ENCODE measurements at regions not wholly inside any gene's neighbourhood (a gene's known extent, or its start where the extent isn't known, plus 50 kb on each side); places are given as distances from the start of the nearest gene placed in this dataset.

- intact Hi-C loops (cut with micrococcal nuclease) = no loop called here
- no peak for TF ChIP-seq CTCF (IDR thresholded peaks at IDR 0.05)
- H3K4me1 ChIP-seq (ENCODE audit: control insufficient read depth, insufficient read depth, low read length) = no peaks in the 10 kb centered on the region
- no peaks in the 10 kb centered on the region for H3K9me3 ChIP-seq (ENCODE audit: control insufficient read depth, insufficient read depth, low read length)
- no peaks in the 10 kb centered on the region for H3K27me3 ChIP-seq (ENCODE audit: control insufficient read depth, insufficient read depth, low read length)
- DNase-seq (no peak), ATAC-seq (no peak)
- H3K9me3 Mint-ChIP-seq = no peaks in the 10 kb centered on the region
- H3K27ac Mint-ChIP-seq = no peak overlapping the region
- no peak overlapping the region for H3K4me3 Mint-ChIP-seq
- H3K36me3 ChIP-seq (ENCODE audit: control insufficient read depth, insufficient read depth, low read length) = no peaks in the 10 kb centered on the region
- no peaks in the 10 kb centered on the region for H3K27me3 Mint-ChIP-seq (ENCODE audit: low read depth in 2 of 2)
- H3K4me3 ChIP-seq (ENCODE audit: low read length) = no peak overlapping the region
- 79% methylated on average over 5 of the region's 8 CpGs for WGBS (ENCODE audit: insufficient coverage)
- H3K36me3 Mint-ChIP-seq = no peaks in the 10 kb centered on the region
- H3K4me1 Mint-ChIP-seq = peaks cover 22 to 30% of the 10 kb centered on the region in 2 donors
- no peak overlapping the region for H3K27ac ChIP-seq (ENCODE audit: low read length)
These were observed 402.1 kb upstream of the B3GALT2 start for GRCh38 chr1:193588311-193589082.

- no peak for TF ChIP-seq CTCF (IDR thresholded peaks at IDR 0.05)
- no peak overlapping the region for H3K4me3 Mint-ChIP-seq
- intact Hi-C loops (cut with micrococcal nuclease) = no loop called here
- H3K9me3 ChIP-seq (ENCODE audit: control insufficient read depth, insufficient read depth, low read length) = no peaks in the 10 kb centered on the region
- H3K36me3 Mint-ChIP-seq = no peaks in the 10 kb centered on the region
- DNase-seq (no peak), ATAC-seq (no peak)
- H3K27ac ChIP-seq (ENCODE audit: low read length) = no peak overlapping the region
- H3K27me3 Mint-ChIP-seq (ENCODE audit: low read depth in 2 of 2) = peaks cover 0 to 4% of the 10 kb centered on the region in 2 donors
- no peak overlapping the region for H3K4me3 ChIP-seq (ENCODE audit: low read length)
- H3K36me3 ChIP-seq (ENCODE audit: control insufficient read depth, insufficient read depth, low read length) = no peaks in the 10 kb centered on the region
- peaks cover 0 to 9% of the 10 kb centered on the region in 2 donors for H3K4me1 Mint-ChIP-seq
- no peak overlapping the region for H3K27ac Mint-ChIP-seq
- H3K4me1 ChIP-seq (ENCODE audit: control insufficient read depth, insufficient read depth, low read length) = no peaks in the 10 kb centered on the region
- peaks cover 0 to 3% of the 10 kb centered on the region in 2 donors for H3K9me3 Mint-ChIP-seq
- H3K27me3 ChIP-seq (ENCODE audit: control insufficient read depth, insufficient read depth, low read length) = no peaks in the 10 kb centered on the region
- WGBS (ENCODE audit: insufficient coverage) = 100% methylated on average over 1 of the region's 2 CpGs
These were observed 398.4 kb upstream of the B3GALT2 start for GRCh38 chr1:193584731-193585239.

DNA sequence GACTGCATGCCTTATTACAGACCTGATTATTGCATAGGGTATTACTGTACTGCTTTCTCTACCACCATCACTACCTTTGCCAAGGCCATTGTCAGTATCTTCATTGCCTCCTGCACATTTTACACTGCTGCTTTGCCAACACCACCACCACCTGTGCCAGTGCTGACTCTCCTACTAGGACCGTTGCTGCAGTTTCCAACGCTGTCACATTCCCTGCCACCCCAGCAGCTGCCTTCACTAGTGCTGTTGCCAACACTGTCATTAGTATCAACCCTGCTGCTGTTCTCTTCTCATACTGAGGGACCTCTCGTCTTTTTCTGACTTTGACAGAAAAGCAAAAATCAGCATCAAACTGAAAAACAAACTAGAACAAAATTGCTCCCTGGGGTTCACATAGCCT lies 394.9 kb upstream of the B3GALT2 start:
- WGBS (ENCODE audit: insufficient coverage) = 90% methylated on average over 3 of the region's 3 CpGs
- ATAC-seq (no peak), DNase-seq (no peak)
- no peaks in the 10 kb centered on the region for H3K36me3 Mint-ChIP-seq
- Histone ChIP-seq H3K36me3 (ENCODE audit: control insufficient read depth, insufficient read depth, low read length) (no peaks in the 10 kb centered on the region), H3K4me1 (ENCODE audit: control insufficient read depth, insufficient read depth, low read length) (no peaks in the 10 kb centered on the region), H3K9me3 (ENCODE audit: control insufficient read depth, insufficient read depth, low read length) (no peaks in the 10 kb centered on the region), H3K4me3 (ENCODE audit: low read length) (no peak overlapping the region), H3K27ac (ENCODE audit: low read length) (no peak overlapping the region), H3K27me3 (ENCODE audit: control insufficient read depth, insufficient read depth, low read length) (no peaks in the 10 kb centered on the region)
- H3K4me3 Mint-ChIP-seq = no peak overlapping the region
- H3K9me3 Mint-ChIP-seq = peaks cover 0 to 3% of the 10 kb centered on the region in 2 donors
- intact Hi-C loops (cut with micrococcal nuclease) = no loop called here
- no peak overlapping the region for H3K27ac Mint-ChIP-seq
- H3K27me3 Mint-ChIP-seq (ENCODE audit: low read depth in 2 of 2) = peaks cover 0 to 4% of the 10 kb centered on the region in 2 donors
- no peak for TF ChIP-seq CTCF (IDR thresholded peaks at IDR 0.05)
- no peaks in the 10 kb centered on the region for H3K4me1 Mint-ChIP-seq

- H3K9me3 Mint-ChIP-seq = peaks cover 0 to 3% of the 10 kb centered on the region in 2 donors
These were observed 394.0 kb upstream of the B3GALT2 start for GRCh38 chr1:193580419-193580818.

More at GRCh38 chr1:193580419-193580818, 394.0 kb upstream of the B3GALT2 start:
- Mint-ChIP-seq H3K4me3 (no peak overlapping the region), H3K4me1 (no peaks in the 10 kb centered on the region), H3K27ac (no peak overlapping the region), H3K36me3 (no peaks in the 10 kb centered on the region), H3K27me3 (ENCODE audit: low read depth in 2 of 2) (peaks cover 0 to 4% of the 10 kb centered on the region in 2 donors)
- Histone ChIP-seq H3K27ac (ENCODE audit: low read length) (no peak overlapping the region), H3K9me3 (ENCODE audit: control insufficient read depth, insufficient read depth, low read length) (no peaks in the 10 kb centered on the region), H3K4me1 (ENCODE audit: control insufficient read depth, insufficient read depth, low read length) (no peaks in the 10 kb centered on the region), H3K27me3 (ENCODE audit: control insufficient read depth, insufficient read depth, low read length) (no peaks in the 10 kb centered on the region), H3K4me3 (ENCODE audit: low read length) (no peak overlapping the region), H3K36me3 (ENCODE audit: control insufficient read depth, insufficient read depth, low read length) (no peaks in the 10 kb centered on the region)
- no peak for DNase-seq
- TF ChIP-seq CTCF (IDR thresholded peaks at IDR 0.05) = no peak
- intact Hi-C loops (cut with micrococcal nuclease) = no loop called here
- ATAC-seq = no peak
- 85% methylated on average over 2 of the region's 3 CpGs for WGBS (ENCODE audit: insufficient coverage)

Data from natural killer cell (primary cell).